ENCODE measurements at regions not wholly inside any gene's neighbourhood (a gene's known extent, or its start where the extent isn't known, plus 50 kb on each side); places are given as distances from the start of the nearest gene placed in this dataset.

DNA sequence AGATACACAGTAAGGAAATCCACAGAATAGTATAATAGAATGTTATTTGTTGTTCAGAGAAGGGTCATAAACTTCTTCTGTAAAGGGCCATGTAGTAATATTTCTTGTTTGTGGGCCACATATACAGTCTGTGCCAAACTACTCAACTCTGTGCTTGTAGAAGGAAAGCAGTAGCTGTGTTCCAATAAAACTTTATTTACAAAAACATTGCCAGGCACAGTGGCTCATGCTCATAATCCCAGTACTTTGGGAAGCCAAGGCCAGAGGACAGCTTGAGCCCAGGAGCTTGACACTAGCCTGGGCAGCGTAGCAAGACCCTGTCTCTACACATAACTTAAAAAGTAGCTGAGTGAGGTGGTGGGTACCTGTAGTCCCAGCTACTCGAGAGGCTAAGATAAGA lies 612.8 kb upstream of the PSMD7 start:
- no peak for DNase-seq
- intact Hi-C loops (cut with DNase I): no loop called here

DNA sequence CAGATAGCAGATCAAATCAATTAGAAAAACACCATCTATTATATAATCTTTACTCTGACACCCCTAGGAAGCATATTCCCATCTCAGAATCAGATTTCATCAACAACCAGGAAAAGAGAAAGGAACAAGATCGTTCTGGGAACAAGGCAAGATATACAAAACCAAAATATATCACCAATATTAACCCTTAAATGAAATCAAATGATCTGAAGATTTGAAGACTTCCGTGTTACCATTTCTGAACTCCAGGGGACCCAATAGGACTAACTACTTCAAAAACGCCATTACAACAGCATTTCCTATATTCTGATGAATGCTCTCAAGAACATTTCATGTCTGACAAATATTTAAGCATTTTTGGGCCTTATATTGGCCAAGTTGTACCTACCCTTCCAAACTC lies 624.2 kb upstream of the ZFHX3 start:
- DNase-seq (no peak), ATAC-seq (no peak)
- intact Hi-C loops (cut with DNase I): no loop called here

More for the DNA sequence above, 612.8 kb upstream of the PSMD7 start:
- no peak for ATAC-seq

- DNase-seq (no peak), ATAC-seq (no peak)
- intact Hi-C loops (cut with DNase I): no loop called here
Measured at GRCh38 chr16:73670836-73671820, 623.2 kb upstream of the ZFHX3 start.

- ATAC-seq (no peak), DNase-seq (no peak)
- intact Hi-C loops (cut with DNase I): no loop called here
Measured at GRCh38 chr16:73669535-73670274, 621.8 kb upstream of the ZFHX3 start.

DNA sequence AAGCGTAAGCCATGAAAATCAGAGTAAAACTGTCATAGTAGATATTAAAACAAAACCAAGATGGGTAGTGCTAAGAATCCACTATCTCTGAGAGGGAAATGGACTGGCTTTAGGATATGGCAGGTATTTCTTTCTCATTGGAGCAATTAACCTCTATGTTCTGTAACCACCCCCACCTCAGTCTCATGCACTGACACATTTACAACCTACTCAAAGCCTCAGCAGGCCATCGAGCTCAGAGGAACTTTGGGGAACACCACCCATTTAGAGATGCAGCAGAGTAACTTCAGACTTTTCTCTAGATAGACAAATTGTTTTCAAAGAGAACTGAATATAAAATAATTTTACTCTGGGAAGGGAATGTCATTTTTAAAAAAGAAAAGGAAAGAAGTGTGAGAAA lies 615.8 kb upstream of the ZFHX3 start:
- no peak for DNase-seq
- ATAC-seq: no peak
- intact Hi-C loops (cut with DNase I): no loop called here

- no peak for ATAC-seq
- no peak for DNase-seq
- intact Hi-C loops (cut with DNase I): no loop called here
Measured at GRCh38 chr16:73636196-73636595, 588.3 kb upstream of the ZFHX3 start.

DNA sequence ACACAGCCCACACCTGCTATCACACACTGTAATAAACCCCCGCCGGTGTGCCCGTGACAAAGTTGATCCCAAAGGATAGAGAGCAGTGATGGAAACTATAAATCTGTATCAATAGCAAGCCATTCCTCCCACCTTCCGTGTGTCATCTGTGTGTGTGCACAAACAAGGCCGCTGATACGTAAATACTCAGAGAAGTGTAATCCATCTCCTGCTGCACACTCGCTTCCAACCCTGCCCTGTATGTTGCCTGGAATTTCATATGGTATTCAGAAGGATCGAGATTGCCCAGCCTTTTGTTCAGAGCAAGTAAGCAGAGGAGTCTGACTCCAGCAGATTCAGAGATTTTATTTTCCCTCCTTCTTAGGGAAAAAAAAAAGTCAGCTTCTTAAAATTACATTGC lies 581.1 kb upstream of the ZFHX3 start:
- intact Hi-C loops (cut with DNase I): no loop called here
- DNase-seq (no peak), ATAC-seq (no peak)

GRCh38 chr16:73617738-73618137 lies 569.8 kb upstream of the ZFHX3 start:
- intact Hi-C loops (cut with DNase I): no loop called here
- DNase-seq: no peak
- no peak for ATAC-seq

DNA sequence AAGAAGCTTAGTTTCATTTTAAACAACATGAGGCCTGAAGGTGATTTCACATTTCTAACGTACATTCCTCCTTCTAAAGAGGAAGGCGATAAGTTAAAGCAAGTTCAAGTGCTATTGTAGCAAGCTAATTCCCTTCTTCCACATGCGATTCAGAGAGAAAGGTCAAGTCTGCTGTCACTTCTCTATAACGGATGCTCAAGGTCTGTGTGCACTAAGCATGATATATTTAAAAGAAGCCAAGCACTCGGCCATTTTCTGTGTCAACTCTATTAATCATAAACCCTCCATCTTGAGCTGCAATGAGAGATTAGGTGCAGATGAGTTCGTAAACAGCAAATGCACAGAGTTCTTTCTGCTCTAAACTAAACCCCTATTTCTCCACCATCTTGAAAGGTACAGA lies 568.8 kb upstream of the ZFHX3 start:
- intact Hi-C loops (cut with DNase I): no loop called here
- DNase-seq (no peak), ATAC-seq (no peak)

- ATAC-seq (no peak), DNase-seq (no peak)
- intact Hi-C loops (cut with DNase I): no loop called here
Measured at GRCh38 chr16:73616166-73616753, 568.3 kb upstream of the ZFHX3 start.

GRCh38 chr16:73615071-73615940 lies 567.4 kb upstream of the ZFHX3 start:
- ATAC-seq (no peak), DNase-seq (no peak)
- intact Hi-C loops (cut with DNase I): no loop called here

GRCh38 chr16:73614131-73614530 lies 566.2 kb upstream of the ZFHX3 start:
- ATAC-seq (no peak), DNase-seq (no peak)
- intact Hi-C loops (cut with DNase I): no loop called here

DNA sequence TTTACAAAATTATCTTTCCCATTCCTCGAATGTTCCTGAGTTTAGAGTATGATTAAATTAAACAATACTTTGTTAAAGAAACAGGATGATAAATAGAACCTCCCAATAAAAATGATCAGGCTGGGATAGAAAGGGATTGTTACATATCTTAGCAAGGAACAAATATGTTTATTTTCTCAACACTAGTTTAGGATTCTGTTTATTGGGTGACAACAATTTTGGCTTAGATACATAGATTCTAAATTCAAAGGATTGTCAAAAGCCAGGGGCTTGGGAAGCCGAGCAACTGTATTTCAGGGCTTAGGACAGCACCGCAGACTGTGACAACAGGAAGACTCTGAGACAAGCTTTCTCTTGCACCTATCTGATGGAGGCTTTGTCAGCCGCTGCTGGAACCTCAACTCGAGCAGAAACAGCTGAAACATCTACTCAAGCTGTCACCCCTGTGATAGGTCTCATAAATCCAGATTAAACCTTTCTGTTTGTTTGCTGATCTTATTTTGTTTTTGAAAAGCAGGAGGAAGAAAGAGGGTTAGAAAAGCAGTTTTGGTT lies 562.8 kb upstream of the ZFHX3 start:
- intact Hi-C loops (cut with DNase I): no loop called here
- DNase-seq (no peak), ATAC-seq (no peak)

DNA sequence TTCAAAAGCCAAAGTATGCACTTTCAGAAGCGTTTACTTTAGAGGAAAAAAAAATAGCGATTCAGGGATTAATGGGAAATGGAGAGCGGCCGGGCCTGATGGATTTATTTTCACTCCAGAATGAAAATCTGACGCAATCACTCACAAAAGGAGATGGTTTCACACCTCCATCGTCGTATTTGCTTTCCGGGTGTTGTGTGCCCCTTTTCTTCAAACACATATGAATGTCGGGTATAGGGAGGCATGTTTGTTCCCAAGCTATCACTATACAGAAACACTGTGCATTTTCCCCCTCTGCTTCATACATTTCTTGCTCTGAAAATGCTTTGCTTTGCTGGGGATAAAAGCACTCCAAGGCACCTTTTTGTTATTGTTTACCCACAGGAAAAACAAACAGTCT lies 562.2 kb upstream of the ZFHX3 start:
- DNase-seq (no peak), ATAC-seq (no peak)
- intact Hi-C loops (cut with DNase I): no loop called here

GRCh38 chr16:73608911-73609310 lies 561.0 kb upstream of the ZFHX3 start:
- intact Hi-C loops (cut with DNase I): no loop called here
- DNase-seq (no peak), ATAC-seq (no peak)

DNA sequence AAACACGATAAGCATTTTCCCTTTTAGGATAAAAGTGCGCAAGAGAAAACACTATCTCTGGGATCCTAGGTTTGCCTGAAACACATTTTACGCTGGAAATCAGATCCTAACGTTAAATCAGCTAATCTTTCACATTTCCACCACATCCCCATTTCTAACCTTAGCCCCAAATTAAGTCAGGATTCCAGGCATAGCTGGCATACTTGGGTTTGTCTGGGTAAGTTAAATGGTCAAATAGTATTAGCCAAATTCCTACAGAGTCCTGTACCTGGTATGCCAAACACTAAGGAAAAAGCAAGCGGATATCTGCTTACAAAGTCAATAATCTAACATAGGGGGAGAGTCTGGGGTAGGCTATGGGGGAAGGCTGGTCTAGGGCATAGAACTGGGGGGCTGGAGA lies 557.4 kb upstream of the ZFHX3 start:
- intact Hi-C loops (cut with DNase I): no loop called here
- DNase-seq: no peak
- ATAC-seq: no peak

DNA sequence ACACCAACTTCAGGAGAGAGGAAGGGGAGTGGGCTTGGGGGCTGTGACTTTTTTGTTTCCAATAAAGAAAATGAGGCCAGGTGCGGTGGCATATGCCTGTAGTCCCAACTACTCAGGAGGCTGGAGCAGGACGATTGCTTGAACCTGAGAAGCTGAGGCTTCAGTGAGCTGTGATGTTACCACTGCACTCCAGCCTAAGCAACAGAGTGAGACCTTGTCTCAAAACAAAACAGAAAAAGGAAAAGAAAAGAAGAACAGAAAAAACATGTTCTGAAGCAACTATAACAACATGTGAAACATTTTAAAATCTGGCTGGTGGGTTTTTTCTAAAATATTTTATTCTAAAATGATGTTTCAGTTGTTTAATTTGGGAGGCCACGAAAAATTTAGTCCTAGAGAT lies 554.0 kb upstream of the ZFHX3 start:
- ATAC-seq (no peak), DNase-seq (no peak)
- intact Hi-C loops (cut with DNase I): no loop called here

DNA sequence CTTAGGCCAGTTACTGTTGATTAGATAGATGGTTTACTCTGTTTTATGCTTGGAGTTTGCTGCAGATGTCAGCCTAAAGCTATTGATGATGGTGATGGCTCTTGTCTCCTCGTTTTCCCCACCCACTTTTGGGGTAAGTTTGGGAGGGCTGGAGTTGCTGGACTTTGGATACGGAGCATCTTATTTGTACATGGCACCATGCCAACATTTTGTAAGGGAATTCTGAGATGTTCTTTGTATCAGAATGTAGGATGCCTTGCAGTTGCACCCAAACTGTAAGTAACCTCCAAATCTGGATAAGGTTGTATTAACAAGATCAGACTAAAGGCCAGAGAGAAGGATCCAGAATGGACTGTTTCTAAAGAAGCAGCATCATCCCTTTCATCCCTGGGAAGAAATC lies 551.9 kb upstream of the ZFHX3 start:
- no peak for ATAC-seq
- intact Hi-C loops (cut with DNase I): no loop called here
- DNase-seq: no peak

DNA sequence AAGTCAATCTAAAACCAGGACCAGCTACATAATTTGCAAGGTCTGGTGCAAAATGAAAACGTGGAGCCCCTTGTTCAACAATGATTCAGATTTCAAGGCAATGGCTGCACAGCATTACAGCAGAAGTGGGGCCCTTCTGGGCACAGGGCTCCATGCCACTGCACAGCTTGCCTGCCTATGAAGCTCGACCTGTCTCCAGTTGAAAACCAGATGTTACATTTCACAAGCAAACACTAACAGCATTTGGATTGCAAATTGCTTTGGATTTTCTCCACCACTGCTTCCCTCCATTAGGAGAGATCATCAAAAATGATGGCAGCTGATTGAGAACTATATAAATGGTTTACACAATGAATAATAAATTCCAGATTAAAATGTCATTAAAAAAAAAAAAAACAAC lies 551.4 kb upstream of the ZFHX3 start:
- no peak for ATAC-seq
- intact Hi-C loops (cut with DNase I): no loop called here
- DNase-seq: no peak
